Keratinocyte (primary cell): ENCODE measurements at regions not wholly inside any gene's neighbourhood (a gene's known extent, or its start where the extent isn't known, plus 50 kb on each side); places are given as distances from the start of the nearest gene placed in this dataset.

Experiments used
- CTCF ChIP-seq, 3 experiments: IDR thresholded peaks in 1 of 3; conservative IDR thresholded peaks in 1 of 3; optimal IDR thresholded peaks in 1 of 3; 2 replicates in 2 of 3; 3 replicates in 1 of 3; pipeline versions ENCODE3 to v1.5.1; 2011; ENCODE audit warnings: low read length in 3 of 3, mild to moderate bottlenecking in 3 of 3, moderate library complexity in 2 of 3, control low read depth in 1 of 3, inconsistent platforms in 1 of 3; ENCODE audit not compliant: insufficient read depth in 2 of 3; ENCODE audit errors: extremely low read depth in 1 of 3
- EZH2 ChIP-seq: IDR thresholded peaks from one replicate; pipeline ENCODE4 v1.6.1; 2012; ENCODE audit warnings: inconsistent platforms, mild to moderate bottlenecking, low read length, moderate library complexity

DNA sequence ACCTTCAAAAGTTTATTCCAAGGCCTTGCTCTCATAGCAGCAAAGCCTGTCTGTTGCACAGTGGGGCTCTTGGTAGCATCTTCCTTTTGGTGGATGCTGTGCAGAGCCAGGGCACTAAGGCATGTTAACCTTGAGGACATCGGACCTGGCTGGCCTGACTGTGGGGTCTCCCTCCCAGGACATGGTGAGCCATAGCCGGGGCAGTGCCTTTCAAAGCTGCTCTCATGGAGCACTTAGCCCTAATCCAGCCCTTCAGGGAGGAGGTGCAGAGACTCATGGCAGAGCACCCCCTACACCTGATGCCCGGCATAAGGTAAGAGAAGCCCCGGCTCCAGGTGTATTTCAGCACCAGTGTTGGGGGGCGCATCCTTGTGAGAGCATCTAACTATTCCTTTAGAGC is 941.4 kb upstream of the ZNF722 start:
- no peak for TF ChIP-seq CTCF (optimal IDR thresholded peaks at IDR 0.05 in 1 of 3, IDR thresholded peaks at IDR 0.05 in 1 of 3, conservative IDR thresholded peaks at IDR 0.05 in 1 of 3; ENCODE audit: extremely low read depth in 1 of 3, insufficient read depth in 2 of 3, low read length in 3 of 3)
- TF ChIP-seq EZH2, result no peak
